ENCODE measurements at regions not wholly inside any gene's neighbourhood (a gene's known extent, or its start where the extent isn't known, plus 50 kb on each side); places are given as distances from the start of the nearest gene placed in this dataset.
A peak's percentile ranks its signal among the peaks of the same experiment; 100 is the strongest.
"Not testable (repeated sequence)": the region's sequence is repeated elsewhere in the genome, so short reads cannot be mapped to it uniquely, and the experiment has no call there.

DNA sequence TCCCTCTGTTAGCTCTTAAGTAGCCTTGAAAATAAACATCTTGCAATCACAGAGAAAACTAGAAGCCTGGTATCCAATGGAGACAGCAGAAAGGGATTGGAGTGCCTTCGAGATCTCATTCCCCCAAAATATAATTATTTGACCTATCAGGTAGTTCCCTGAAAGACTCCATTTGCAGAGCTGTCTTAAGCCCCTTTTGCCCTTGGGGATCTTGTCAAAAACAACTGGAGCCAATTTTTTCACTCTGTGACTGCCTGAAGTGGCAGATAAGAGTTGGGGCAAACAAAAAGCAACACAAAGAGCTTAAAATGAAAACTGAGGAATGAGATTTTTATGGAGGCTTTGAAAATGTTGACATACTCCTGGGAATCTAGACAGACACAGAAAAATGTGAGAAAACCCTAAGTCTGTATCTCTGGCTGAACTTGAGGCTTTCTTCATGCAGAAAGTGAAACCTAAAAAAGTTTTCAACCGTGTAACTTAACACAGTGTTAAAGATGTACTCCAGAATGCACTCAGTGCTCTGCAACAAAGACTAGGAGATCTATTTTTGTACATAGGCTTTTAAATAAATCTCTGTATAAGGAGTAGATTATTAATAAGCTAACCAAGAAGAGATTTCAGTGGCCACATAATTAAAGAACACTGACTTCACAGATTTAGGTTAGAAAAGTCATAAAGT, 971.1 kb upstream of the MAN1A1 start:
- no peak for DNase-seq

DNA sequence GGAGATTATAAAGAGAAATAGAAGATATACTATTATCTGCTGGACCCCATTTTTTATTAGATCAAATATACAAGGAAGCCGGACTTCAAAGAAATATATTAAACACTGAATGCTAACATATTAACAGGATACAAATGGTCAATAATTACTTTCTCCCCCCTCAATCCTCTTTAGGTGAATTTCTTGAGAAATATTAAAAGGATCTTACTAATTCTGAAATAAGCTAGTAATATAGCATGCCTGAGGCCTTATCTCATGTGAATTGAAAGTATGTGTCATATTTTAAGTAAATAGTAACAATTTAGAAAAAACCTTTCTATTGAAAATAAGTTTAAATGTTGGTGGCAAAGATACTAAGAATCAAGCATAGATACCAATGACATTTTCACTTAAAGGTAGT, 954.7 kb upstream of the MAN1A1 start:
- DNase-seq: no peak

DNA sequence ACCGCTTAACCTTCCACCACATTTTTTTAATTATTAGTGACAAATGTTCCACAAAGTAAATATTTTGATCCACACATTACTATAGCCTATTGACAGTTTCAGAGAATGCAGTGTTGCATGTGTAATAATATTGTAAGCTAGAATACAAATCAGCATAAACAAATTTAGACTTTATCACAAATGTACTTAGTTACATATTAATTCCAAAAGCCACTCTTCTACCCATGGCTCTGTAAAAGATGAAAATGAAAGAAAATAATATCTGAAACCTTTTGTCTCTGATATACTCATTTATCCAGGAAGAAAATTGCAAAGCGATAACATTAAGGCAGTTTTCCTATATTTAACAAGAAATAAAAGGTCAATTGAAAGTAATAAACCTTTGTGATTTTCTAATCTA, 954.0 kb upstream of the MAN1A1 start:
- no peak for DNase-seq

DNA sequence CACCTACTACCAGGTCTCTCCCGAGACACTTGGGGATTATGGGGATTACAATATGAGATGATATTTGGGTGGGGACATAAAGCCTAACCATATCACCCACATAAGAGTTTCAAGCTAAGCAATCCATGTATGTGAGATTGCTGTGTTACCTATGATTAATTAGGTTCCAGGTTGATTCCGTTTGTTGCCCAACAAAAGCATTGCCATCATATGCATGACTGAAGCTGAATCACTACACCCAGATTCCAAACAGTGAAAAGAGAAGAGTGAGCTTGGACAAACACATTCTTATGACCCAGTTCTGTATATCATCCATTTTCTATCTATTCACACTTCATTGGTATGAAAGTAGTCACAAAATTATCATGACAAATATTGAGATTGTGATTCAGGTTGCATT, 952.5 kb upstream of the MAN1A1 start:
- no peak for DNase-seq

DNA sequence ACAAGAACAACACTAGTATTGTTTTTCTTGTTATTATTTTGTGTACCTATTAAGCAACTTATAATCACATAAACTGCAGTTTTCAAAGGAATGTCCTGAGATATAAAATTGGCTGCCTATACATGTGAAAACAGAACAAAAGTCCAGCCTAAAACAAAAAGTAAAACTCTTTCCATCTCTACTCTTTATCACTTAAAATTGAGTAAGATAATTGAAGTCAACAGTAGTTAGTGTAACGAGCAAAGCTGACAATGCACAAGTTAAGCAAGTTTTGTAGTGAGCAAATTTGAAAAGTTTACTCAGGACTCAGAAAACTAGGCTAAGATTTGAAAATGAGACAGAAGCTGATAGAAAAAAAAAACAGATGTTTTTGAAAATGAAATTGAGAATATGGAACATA, 941.4 kb upstream of the MAN1A1 start:
- no peak for DNase-seq

DNA sequence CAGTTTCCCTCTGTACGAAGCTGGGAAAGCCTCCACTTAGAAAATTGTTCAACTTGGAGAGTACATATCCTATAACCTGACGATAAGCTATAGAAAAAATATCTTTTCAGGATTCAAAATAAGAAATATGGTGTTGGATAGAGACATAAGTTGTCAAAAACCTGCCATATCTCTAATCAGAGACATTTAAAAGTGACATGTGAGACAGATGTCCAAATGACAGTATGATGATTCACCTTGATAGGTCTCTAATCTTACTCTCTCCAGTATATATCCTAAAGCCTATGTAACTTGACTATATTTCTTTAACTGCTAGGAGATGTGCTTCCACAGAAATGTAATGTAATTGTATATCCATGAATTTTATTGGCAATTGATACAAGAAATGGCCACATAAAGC, 932.4 kb upstream of the MAN1A1 start:
- DNase-seq: no peak

DNA sequence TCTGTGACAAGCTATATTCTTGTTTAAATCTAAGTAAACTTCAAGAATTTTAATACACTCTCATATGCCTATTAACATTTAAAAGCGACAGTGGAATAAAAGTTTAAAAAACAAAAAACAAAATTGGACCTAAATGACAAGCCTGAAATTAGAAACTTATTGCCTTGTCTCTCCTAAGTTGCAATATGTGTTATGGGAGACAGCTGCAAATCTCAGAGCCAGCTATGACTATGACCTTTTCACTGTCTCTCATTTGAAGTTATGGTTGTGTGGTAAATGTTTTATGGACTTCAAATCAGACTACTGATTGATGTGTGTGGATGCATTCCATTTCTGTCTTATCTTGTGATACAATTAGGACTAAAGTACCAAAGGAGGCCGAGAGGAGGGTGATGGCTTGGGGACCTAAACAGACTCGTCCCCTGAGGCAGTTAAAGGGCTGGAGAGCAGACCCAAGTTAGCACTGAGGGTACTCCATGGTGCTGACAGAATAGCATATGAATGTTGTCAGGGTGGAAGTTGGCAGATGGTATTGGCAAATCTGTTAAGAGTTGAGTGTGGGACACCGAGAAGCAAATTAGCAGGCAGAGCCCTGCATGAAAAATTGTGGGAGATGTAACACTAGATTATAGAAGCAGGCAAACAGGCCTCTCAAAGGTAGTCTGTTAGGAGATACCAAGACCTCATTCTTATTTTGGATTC, 930.1 kb upstream of the MAN1A1 start:
- DNase-seq: no peak

DNA sequence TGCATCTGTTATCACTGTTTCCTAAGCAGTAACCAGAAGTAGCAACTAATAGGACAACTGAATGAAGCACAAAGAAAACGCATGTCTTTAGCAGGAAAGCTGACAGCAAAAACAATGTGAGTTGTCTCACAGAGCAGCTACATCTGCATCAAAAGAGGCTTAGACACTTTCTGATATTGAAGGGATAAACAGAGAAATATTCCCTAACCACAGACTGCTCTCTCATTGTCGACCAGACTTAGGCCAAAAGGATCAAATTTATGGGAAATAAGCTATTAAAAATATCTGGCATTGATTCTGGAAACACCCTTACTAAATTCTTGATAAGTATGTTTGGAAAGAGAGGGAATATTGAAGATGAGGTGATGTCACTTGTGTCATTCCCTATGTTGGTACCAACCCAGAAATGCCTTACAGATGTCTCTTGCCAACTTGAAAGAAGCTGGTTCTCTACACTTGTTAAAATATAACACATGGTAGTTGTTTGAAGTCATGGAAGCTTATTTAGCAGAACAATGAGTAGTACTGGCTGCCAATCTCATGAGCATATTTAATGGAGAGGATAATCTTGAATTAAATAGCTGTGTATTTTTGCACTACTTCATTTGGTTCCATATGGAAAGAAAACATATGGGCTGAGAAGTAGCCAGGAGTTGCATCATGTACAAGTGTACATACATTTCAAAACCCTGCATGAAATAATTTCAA, 929.3 kb upstream of the MAN1A1 start:
- no peak for DNase-seq

DNA sequence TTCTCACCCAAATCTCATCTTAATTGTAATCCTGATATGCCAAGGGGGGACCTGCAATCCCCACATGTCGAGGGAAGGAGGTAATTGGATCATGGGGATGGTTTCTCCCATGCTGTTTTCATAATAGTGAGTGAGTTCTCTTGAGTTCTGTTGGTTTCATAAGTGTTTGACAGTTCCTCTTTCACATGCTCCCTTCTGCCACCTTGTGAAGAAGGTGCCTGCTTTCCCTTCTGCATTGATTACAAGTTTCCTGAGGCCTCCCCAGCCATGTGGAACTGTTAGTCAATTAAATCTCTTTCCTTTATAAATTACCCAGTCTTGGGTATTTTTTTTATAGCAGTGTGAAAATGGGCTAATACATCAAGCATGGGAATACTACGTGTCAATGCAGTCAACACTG, 925.0 kb upstream of the MAN1A1 start:
- DNase-seq: no peak

DNA sequence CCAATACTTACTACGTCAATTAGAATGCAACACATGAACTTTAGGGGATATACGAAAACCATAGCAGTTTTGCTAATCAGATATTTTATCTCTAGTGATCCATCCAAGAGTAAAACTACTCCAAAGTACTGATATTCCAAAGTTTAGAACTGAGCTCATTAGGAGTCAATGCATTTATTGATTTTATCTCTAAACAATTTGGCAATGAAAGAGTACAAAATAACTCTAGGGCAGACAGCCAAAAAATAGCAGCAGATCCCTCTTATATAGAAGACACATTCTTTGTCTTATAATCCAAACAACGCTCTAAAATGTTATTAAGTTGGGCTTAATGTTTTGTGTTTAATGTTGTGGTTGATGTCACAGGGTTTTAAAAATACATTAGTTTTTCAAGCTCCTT, 923.9 kb upstream of the MAN1A1 start:
- DNase-seq: no peak

DNA sequence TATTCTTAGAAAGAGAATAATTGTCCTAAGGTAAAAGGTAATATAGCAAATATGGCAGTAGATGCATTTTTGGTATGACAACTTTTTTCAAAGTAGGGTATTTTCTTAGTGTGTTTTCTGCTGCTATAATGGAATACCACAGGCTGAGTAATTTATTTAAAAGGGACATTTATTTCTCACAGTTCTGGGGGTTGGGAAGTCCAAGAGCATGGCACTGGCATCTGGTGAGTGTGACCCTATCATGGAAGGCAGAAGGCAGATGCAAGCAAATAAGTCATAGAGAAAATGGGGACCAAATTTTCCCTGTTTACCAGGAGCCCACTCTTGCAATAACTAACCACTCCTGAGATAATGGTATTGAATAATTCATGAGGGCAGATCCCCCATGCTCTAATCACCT, 922.5 kb upstream of the MAN1A1 start:
- DNase-seq: no peak

DNA sequence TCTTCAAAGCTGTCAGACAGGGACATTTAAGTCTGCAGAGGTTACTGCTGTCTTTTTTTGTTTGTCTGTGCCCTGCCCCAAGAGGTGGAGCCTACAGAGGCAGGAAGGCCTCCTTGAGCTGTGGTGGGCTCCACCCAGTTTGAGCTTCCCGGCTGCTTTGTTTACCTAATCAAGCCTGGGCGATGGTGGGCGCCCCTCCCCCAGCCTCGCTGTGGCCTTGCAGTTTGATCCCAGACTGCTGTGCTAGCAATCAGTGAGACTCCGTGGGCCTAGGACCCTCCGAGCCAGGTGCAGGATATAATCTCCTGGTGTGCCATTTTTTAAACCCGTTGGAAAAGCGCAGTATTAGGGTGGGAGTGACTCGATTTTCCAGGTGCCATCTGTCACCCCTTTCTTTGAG, 918.7 kb upstream of the MAN1A1 start:
- DNase-seq: not testable (repeated sequence)

DNA sequence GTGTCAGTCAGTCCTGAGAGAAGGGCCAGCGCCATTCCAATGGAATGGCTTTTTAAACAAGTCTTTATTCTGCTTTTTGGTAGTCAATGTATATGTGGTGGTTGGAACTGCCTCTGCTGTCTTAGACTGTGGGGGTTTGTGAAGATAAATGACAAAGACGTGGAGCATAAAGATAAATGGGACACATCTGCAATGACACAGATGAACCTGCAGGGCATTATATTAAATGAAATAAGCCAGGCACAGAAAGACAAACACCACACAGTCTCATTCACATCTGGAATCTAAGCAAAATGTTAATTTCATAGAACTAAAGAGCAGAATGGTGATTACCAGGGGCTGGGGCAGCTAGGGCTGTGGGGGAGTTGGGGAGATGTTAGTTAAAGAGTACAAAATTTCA, 912.8 kb upstream of the MAN1A1 start:
- no peak for DNase-seq

DNA sequence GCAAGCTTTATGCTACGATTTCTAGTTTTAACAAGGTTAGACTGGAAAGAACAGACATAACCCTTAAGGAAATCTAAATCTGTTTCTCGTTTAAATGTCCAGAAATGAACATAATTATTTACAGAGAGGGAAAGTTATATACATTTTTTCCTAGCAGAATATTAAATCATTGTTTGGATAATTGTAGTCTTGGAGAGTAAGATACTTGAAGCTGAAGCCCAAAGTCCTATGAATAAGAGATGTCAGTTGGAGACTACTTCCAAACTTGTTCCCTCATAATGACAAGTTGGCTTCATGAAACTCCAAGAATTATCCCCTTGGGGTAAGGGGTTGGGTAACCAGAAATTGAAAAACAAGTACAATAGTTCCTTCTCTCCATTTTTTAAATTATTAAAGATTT, 911.1 kb upstream of the MAN1A1 start:
- DNase-seq: no peak

DNA sequence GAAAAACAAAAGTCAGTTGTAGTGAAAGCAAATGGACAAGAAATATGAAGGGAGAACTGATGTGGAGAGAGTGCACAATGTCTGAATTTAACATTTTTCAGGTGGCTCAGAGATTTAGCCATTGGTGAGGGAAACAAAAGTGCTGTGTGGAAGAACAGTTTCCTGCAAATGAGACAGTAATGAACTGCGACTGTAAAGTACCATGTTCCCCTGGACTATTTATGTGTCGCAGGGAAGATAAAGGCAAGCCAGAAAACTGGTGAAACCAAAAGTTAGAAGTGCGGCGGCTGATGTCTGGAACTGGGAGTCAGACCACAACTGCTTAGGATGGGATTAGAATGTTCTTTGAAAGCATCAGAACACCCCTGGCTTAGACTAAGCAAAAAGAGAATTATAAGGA, 905.1 kb upstream of the MAN1A1 start:
- DNase-seq: no peak

DNA sequence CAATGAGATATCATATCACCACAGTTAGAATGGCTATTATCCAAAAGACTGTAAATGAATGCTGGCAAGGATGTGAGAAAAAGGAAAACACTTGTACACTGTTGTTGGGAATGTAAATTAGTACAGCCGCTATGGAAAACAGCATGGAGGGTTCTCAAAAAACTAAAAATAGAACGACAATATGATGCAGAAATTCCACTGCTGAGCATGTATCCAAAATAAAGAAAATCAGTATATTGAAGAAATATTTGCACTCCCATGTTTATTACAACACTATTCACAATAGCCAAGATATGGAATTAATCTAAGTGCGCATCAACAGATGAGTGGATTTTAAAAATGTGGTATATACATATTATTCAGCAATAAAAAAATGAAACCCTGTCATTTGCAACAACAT, 898.9 kb upstream of the MAN1A1 start:
- DNase-seq: peak; percentile 75 to 81

DNA sequence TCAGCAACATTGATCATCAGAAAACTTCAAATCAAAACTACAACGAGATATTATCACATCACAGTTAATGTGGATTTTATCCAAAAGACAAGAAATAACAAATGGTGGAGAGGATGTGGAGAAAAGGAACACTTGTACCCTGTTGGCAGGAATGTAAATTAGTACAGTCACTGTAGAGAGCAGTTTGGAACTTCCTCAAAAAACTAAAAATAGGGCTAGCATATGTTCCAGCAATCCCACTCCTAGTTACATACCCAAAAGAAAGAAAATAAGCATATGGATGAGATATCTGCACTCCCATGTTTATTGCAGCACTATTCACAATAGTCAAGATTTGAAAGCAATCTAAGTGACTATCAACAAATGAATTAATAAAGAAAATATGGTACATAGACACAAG, 887.7 kb upstream of the MAN1A1 start:
- no peak for DNase-seq

DNA sequence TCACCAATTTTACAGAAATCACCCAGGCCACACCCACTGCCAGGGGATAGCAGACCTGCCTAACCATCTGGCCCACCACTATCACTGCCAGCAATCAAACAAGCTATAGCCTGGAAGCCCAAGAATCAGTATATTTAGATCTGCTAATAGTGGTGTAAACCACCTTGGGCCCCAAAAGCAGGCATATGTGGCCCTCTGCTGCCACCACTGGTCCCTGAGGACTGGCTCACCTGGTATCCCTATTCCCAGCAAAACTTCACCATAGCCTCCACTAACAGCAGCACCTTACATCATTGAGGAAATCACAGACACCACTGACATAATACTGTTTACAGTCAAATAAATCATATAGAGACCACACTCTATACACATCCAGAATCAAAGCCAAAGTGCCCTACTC, 880.4 kb upstream of the MAN1A1 start:
- DNase-seq: no peak

DNA sequence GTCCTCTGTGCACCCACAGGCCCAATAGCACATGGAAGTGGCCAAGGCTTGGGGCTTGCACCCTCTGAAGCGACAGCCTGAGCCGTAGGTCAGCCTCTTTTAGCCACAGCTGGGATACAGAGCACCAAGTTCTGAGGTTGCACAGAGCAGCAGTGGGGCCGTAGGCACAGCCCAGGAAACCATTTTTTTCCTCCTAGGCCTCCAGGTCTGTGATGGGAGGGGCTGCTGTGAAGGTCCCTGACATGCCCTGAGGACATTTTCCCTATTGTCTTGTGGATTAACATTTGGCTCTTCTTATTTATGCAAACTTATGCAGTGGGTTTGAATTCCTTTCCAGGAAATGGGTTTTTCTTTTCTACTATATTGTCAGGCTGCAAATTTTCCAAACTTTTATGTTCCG, 878.7 kb upstream of the MAN1A1 start:
- peak in 1 of 2 experiments; percentile 27 for DNase-seq

DNA sequence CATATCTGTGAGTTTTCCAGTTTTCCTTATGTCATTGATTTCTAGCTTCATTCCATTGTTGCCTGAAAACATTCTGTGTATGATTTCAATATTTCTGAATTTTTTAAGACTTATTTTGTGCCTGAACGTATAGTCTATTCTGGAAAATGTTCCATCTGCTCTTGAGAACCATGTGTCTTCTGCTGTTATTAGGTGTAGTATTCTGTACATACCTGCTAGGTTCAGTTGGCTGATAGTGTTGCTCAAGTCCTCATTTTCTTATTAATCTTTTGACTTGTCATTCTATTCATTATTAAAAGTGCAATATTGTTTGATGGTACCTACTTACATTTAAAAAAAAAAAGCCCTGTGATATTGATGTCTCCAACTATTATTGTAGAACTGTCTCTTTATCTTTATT, 869.8 kb upstream of the MAN1A1 start:
- no peak for DNase-seq

DNA sequence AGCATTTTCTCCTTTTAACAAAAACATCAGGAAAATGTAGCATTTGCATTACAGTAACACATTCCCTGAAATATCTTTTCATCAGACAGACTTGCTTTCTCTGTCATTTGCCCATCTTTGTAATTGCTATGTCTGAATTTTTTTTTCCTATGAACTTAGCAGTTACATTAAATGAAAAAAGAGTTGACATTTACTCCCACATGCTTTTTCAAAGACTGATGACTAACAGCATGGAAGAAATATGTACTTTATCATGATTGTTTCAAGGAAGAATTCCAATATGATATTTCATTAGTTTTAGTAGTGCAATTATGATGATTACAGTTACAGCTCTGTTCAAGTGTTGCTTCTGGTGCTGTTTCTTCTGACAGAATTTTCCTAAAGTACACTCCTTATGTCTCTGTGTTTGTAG, 864.5 kb upstream of the MAN1A1 start:
- no peak for DNase-seq

DNA sequence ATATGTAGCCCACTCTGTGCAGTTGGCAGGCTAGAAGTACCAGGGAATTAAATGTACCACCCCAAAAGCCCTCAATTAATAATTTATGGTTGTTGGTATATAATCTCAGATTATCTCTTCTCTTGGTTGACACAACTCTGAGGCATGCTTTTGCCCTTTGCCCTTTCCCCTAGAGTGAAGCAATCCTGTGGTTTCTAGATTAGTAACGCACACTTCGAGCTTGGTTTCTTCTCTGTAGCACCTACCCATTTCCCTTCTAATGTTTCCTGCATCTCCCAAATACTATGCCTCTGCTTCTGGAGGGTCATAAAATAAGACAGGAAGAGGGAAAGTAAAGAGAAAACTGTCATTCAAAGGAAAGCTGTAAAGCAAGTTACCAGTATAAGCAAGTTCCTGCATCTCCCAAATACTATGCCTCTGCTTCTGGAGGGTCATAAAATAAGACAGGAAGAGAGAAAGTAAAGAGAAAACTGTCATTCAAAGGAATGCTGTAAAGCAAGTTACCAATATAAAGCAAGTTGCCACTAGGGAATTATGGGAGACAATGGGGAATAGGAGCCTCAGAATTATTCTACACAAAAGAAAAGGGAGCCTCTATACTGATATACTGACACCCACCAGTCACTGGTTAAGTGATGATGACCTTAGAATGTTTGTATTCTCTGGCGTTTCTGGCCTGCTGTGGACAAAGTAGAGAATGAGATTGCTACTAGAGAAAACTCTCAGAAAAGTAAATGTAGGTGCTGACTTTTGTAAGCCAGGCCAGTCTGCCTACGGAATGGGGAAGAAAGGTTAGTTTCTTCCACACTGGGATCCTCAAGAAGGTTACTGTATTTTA, 862.6 kb upstream of the MAN1A1 start:
- no peak for DNase-seq

DNA sequence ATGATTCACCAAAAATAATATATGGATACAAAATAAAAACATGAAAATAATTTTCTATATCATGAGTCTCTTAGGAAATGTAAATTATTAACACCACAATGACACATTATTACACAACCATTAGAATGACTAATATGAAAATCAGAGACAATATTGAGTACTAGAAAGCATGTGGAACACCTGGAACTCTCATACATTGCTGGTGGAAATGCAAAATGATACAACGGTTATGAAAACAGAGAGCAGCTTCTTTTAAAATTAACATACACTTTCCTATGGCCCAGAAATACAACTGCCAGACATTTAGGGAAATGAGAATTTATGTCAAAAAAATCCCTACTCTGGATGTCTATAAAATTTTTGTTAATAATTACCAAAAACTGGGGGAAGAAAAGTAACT, 853.3 kb upstream of the MAN1A1 start:
- DNase-seq: peak; percentile 42 to 57

All from NCI-H526 (cell line).